ENCODE measurements at regions not wholly inside any gene's neighbourhood (a gene's known extent, or its start where the extent isn't known, plus 50 kb on each side); places are given as distances from the start of the nearest gene placed in this dataset.

DNA sequence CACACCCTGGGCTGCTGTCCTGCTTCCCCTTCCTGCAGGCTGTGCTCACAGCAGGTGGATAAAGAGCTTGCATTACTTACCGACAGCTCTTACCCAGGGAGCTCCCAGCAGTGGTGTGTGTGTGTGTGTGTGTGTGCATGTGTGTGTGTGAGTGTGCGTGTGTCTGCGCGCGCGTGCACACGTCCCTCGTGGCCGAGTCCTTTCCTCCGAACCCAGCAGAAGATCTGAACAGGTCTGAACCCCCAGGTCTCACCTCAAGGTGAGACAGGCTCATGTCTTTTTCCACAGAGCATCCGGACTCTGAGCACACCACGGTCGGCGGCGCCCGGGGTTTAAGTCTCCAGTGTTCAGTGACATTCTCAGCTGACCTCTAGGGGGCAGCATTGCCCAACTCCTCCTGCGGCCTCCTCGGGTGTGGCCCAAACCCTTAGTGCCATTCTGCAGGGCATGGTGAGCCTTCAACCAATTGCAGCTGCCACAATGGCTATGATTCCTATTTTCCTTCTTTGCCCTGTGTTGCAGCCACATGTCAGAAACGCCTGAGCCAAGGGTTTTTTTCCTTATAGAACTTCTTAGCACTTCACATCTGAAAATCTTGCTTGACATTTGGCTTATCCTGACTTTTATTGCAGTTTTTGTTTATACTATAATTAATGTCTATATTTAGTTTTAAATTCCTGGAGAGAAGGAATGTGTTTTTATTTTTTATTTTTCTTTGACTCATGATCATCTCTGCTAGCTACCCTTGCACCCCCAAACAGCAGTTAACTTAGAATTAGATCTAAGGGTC, 64.1 kb upstream of the KLHL25 start:
- no peaks in the 10 kb centered on the region for H3K27me3 ChIP-seq
- no peak for TF ChIP-seq POLR2A (IDR thresholded peaks at IDR 0.05)
- TF ChIP-seq, protein P1, sequence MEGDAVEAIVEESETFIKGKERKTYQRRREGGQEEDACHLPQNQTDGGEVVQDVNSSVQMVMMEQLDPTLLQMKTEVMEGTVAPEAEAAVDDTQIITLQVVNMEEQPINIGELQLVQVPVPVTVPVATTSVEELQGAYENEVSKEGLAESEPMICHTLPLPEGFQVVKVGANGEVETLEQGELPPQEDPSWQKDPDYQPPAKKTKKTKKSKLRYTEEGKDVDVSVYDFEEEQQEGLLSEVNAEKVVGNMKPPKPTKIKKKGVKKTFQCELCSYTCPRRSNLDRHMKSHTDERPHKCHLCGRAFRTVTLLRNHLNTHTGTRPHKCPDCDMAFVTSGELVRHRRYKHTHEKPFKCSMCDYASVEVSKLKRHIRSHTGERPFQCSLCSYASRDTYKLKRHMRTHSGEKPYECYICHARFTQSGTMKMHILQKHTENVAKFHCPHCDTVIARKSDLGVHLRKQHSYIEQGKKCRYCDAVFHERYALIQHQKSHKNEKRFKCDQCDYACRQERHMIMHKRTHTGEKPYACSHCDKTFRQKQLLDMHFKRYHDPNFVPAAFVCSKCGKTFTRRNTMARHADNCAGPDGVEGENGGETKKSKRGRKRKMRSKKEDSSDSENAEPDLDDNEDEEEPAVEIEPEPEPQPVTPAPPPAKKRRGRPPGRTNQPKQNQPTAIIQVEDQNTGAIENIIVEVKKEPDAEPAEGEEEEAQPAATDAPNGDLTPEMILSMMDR (IDR thresholded peaks at IDR 0.05), result peak; percentile 55 to 88 (median 85)
- H3K27ac ChIP-seq, result no peak overlapping the region
- 6% methylated on average over 4 of the region's 19 CpGs for WGBS (ENCODE audit: insufficient coverage, low coverage, low lambda C conversion rate, missing lambda C conversion rate)
- peak; percentile 65 to 73 (median 70) for DNase-seq
- intact Hi-C loops (cut with DNase I), result no loop called here
- ATAC-seq, result peak; percentile 90 to 94 (median 94)
- no peak overlapping the region for H3K4me3 ChIP-seq
- no peaks in the 10 kb centered on the region for H3K9me3 ChIP-seq
- H3K36me3 ChIP-seq, result no peaks in the 10 kb centered on the region
- H3K4me1 ChIP-seq, result no peaks in the 10 kb centered on the region

DNA sequence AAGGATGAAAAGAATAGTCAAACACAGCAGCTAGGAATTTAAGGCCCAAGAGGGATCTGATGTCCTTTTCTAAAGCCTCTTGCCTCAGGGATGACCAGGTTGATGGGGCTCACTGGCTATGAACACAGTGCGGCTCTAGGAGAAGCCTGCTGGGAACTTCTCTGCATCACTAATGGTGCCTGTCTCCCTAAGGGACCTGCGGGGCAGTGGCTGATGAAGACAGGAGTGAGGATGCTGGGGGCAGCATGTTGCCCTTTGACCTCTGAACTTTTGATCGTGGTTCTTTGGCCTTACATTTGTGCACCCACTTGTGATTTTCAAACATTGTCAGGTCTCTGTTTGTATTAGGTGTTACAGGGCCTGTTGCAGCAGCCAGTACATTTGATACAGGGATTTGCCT, 64.9 kb upstream of the KLHL25 start:
- intact Hi-C loops (cut with DNase I), result no loop called here
- H3K27me3 ChIP-seq, result no peaks in the 10 kb centered on the region
- no peaks in the 10 kb centered on the region for H3K36me3 ChIP-seq
- DNase-seq (peak in 1 of 3 donors; percentile 16), ATAC-seq (no peak)
- TF ChIP-seq POLR2A (IDR thresholded peaks at IDR 0.05), result no peak
- TF ChIP-seq, protein P1 (IDR thresholded peaks at IDR 0.05), result no peak
- 0% methylated on average over 1 of the region's 3 CpGs for WGBS (ENCODE audit: insufficient coverage, low coverage, low lambda C conversion rate, missing lambda C conversion rate)
- no peak overlapping the region for H3K27ac ChIP-seq
- no peak overlapping the region for H3K4me3 ChIP-seq
- no peaks in the 10 kb centered on the region for H3K9me3 ChIP-seq
- H3K4me1 ChIP-seq, result no peaks in the 10 kb centered on the region

DNA sequence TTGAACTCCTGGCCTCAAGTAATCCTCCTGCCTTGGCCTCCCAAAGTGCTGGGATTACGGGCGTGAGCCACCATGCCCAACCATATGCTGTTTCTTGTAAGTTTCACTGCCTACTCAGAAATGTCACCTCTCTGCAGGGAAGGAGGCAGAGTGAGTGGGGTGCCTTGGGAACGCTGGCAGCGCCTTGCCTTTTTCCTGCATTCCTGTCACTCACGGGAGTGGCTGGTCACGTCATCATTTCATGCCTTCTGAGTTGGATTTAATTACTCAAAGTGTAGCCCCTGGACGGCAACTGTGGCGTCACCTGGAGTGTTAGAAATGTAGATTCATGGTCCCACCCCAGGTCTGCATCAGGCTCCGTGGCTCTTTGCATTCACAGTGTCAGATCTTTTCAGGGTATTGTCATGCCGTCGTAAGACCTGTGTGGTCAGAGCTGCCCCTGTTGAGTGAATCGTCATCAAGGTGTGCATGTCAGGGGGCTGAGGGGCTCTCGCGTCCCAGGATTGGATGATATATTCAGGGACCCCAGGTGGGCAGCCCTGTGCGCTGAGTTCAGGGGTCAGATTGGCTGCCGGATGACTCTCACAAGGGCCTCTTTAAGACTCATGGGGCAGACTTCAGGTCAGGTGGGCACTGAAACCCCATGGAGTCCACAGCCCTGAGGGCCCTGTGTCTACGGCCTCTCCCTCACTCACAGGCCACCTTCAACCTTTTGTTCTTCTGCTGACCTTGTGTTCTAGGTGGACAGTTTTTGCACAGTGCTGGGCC, 65.9 kb upstream of the KLHL25 start:
- Histone ChIP-seq H3K27ac (no peak overlapping the region), H3K9me3 (no peaks in the 10 kb centered on the region), H3K4me1 (no peaks in the 10 kb centered on the region), H3K36me3 (no peaks in the 10 kb centered on the region), H3K27me3 (no peaks in the 10 kb centered on the region), H3K4me3 (no peak overlapping the region)
- intact Hi-C loops (cut with DNase I), result no loop called here
- DNase-seq (peak in 1 of 3 donors; percentile 17), ATAC-seq (no peak)
- TF ChIP-seq POLR2A (IDR thresholded peaks at IDR 0.05), result no peak
- TF ChIP-seq, protein P1 (IDR thresholded peaks at IDR 0.05), result no peak
- WGBS (ENCODE audit: insufficient coverage, low coverage, low lambda C conversion rate, missing lambda C conversion rate), result 73% methylated on average over 6 of the region's 17 CpGs

DNA sequence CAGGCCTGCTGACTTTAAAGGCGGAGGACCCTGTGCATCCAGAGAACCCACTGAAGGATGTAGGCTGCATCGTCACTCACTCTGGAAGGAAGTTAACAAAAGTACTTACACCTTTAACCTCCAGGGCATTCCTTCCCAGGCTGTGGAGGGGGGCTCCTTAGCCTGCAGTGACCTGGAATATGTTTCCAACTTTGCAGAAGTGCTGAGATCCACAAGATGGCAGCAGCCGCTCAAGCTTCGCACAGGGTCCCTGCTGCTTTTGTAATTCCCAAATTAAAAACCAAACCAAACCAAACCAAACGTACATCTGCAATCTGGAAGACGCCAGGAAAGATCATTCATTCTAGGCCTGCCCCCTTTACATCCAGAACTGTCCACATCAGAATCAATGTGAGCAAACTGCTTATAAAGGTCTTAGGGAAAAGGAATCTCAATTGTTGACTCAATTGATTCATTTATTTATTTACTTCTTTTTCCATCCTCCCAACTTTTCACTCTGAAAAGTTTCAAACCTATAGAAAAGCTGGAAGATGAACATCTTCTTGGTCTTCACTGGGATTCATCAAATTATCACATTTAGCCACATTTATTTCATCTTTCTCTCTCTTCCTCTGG, 70.5 kb upstream of the KLHL25 start:
- no peaks in the 10 kb centered on the region for H3K4me1 ChIP-seq
- H3K4me3 ChIP-seq, result no peak overlapping the region
- ATAC-seq (peak; percentile 32 to 75 (median 72)), DNase-seq (peak in 2 of 3 donors; percentile 30 to 59)
- no peak overlapping the region for H3K27ac ChIP-seq
- 24% methylated on average over 6 of the region's 6 CpGs for WGBS (ENCODE audit: insufficient coverage, low coverage, low lambda C conversion rate, missing lambda C conversion rate)
- H3K36me3 ChIP-seq, result no peaks in the 10 kb centered on the region
- no peak for TF ChIP-seq POLR2A (IDR thresholded peaks at IDR 0.05)
- TF ChIP-seq, protein P1 (IDR thresholded peaks at IDR 0.05), result peak; percentile 46 to 74 (median 52)
- H3K27me3 ChIP-seq, result no peaks in the 10 kb centered on the region
- intact Hi-C loops (cut with DNase I), result no loop called here
- no peaks in the 10 kb centered on the region for H3K9me3 ChIP-seq

All from right lobe of liver (tissue), 6 donors.